NCI-H2196 treated with DMSO at 0.1 percent for 48 hours (cell line): ENCODE measurements at regions not wholly inside any gene's neighbourhood (a gene's known extent, or its start where the extent isn't known, plus 50 kb on each side); places are given as distances from the start of the nearest gene placed in this dataset.
"Not testable (repeated sequence)": the region's sequence is repeated elsewhere in the genome, so short reads cannot be mapped to it uniquely, and the experiment has no call there.

Experiments used
- DNase-seq: peaks from one replicate; lab custom pipeline; 2025; ENCODE audit not compliant: unreplicated experiment; lab: John Stamatoyannopoulos, UW

DNA sequence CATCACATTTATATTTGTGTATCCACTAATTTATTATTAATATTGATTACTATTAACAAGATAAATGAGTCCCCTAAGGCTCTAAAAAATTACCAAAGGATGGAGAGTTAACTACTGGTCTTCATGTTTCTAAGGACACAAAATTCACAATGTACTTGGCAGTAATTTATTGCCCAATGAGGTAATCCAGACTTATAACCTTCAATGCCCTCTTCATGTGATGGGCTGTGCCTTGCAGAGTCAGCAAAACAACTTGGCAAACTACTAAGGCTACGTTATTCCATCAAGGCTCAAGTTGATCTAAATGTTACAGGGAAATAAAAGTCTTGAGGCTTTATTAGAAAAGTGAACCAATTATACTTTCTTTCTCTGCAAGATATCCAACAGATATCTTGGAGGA is 804.9 kb upstream of the NXPH2 start:
- no peak for DNase-seq

GRCh38 chr2:139574371-139574770 is 794.2 kb upstream of the NXPH2 start:
- DNase-seq = no peak

GRCh38 chr2:139556789-139557188 is 776.6 kb upstream of the NXPH2 start:
- DNase-seq = no peak

GRCh38 chr2:139550873-139551272 is 770.7 kb upstream of the NXPH2 start:
- DNase-seq = no peak

- DNase-seq = no peak
Measured at GRCh38 chr2:139550341-139550740, 770.2 kb upstream of the NXPH2 start.

GRCh38 chr2:139544186-139544851 is 764.1 kb upstream of the NXPH2 start:
- no peak for DNase-seq

DNA sequence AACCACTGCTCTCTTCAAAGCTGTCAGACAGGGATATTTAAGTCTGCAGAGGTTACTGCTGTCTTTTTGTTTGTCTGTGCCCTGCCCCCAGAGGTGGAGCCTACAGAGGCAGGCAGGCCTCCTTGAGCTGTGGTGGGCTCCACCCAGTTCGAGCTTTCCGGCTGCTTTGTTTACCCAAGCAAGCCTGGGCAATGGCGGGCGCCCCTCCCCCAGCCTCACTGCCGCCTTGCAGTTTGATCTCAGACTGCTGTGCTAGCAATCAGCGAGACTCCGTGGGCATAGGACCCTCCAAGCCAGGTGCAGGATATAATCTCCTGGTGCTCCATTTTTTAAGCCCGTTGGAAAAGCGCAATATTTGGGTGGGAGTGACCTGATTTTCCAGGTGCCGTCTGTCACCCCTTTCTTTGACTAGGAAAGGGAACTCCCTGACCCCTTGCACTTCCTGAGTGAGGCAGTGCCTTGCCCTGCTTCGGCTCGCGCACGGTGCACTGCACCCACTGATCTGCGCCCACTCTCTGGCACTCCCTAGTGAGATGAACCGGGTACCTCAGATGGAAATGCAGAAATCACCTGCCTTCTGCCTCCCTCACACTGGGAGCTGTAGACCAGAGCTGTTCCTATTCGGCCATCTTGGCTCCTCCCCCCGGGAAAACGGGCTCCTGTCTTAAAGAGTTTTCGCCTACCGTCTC is 758.3 kb upstream of the NXPH2 start:
- not testable (repeated sequence) for DNase-seq

DNA sequence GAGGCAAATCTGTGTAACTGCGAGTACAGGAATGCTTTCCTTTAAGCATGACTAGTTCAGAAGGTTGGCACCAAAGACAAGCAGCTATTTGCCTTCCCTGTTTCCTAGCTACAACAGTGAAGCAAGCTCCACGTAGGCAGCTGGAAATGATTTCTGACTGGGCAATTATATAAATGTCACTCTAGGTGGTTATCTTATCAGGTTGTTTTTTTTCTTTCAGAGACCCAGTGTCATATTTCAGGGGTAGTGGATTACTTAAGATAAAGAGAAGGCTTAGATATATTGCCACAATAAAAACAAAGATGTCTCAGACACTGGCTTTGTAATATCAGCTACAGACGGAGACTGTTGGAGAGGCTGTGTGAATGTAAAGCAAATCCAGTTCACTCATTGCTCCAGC is 748.9 kb upstream of the NXPH2 start:
- no peak for DNase-seq

GRCh38 chr2:139526781-139527180 is 746.6 kb upstream of the NXPH2 start:
- no peak for DNase-seq

DNA sequence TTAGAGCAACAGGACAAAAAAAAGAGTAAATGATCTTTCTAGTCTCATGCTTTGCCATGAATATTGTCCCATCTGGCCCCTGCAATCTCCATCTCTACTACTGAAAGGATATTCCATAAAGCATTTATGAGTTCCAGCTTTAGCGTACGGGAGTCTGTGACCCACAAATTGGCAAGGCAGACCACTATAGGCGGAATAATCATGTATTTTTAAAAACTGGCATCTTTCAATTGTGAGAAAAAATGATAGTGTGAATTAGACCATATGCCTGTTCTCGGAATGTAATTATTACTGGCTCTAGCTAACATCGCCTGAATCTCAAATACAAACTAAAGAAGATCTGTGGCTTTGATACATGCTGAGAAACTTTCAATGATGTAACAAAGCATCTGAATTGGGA is 738.1 kb upstream of the NXPH2 start:
- no peak for DNase-seq

DNA sequence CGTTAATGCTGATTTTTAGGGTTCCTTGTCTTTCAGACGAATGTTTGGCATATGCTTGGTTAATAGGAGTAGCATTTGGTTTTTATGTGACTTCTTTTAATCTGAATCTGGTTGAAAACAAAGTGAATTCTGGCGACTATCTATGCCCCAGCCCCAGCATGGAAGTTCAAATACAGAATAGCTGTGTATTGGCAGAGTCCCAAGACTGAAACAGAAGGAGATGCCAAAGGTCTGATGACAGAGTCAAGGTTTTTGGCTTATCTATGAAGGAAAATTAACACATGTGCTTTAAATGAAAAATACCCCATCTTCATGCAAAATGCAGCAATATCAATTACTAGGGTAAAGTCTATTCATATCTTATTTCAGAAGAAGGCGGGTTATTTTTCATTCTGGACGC is 734.8 kb upstream of the NXPH2 start:
- no peak for DNase-seq

GRCh38 chr2:139495851-139496250 is 715.7 kb upstream of the NXPH2 start:
- DNase-seq = no peak

DNA sequence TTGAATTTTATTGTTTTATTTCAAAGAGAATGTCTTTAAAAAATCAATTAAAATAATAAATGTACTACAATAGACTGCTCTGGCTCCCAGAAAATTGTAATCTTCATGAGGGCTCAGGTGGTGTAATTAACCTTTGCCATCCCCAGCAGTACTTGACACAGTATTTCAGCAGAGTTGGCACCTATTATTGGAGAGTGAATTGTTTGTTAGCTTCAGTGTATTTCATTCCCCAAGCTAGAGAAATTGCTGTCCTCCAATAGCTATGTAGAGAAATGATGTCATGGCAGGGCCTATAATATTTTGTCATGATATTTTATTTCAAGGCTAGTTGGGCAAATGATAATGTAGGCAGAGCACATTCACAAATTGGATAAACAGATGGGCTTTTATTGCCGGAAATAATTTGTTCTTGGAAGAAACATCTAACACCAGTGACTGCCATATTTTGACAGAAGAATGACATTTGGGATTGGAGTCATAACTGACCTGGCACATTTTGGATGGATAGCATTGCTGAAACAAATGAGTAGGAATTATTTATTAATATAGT is 712.0 kb upstream of the NXPH2 start:
- DNase-seq = no peak

DNA sequence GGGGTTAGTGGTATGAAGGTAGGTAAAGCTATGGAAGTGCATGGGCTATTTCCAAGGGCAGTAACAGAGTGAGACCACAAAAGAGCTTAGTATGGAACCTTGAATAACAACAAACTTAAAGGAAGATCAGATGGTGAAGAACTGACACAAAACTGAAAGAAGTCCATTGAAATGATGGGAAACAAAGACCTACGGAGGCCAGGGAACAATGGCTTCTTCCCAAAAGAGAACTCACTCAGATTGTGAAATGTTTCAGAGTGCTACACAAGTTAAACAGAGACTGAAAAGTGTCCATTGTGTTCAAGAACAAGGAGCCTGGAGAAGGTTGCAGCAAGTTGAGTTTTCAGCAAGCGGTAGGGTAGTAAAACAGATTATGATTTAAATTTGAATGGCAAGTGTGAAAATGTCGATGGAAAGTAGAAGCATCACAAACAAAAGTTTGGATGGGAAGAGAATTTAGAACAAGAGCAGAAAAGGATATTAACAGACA is 700.0 kb upstream of the NXPH2 start:
- DNase-seq = no peak

DNA sequence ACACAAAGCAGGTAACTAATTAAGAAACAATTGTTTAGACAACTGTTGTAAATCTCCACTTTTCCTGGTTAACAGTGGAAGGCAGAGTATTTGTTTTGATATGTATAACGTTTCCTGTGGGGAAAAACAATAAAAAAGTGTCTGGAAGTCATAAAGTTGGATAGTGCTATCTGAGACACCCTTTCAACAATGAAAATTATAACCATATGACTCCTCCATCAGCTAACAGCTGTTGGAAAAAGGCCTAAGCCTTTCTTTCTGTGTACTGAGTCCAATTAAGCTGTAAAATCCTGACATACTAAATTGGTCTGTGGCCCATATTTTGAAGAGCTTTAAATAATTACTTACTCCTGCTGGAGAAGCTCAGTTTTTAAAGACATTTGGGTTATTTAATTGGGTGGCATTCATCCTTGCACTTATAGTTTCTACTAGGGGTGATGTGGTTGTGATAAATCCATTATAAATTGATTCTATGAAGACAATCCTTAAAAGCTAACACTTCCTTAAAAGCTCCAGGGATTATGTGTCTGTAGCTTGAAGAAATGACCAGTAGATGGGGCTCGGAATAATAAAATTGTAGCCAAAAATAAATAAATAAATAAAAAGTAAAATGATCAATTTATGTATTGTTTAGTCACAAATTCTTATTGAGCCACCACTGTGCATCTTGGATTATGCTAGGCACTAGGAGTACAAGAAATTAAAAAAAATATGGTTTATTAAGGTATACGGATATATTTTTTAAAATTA is 698.1 kb upstream of the NXPH2 start:
- no peak for DNase-seq

DNA sequence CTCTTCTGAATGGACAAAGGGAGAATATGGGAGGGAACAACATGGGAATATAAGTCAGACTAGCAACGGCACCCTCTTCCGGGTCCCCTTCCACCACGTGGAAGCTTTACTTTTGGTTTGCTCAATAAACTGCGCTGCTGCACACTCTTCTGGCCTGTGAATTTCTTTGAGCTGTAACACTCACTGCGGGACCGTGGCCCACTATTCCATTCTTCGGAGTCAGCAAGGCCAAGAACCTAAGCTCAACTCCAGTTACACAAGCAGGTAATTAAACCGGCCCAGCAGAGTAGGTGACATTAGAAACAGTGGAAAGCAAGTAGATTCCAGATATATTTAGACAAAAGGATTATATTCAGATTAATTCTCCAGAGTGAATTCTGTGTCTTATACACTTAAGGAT is 697.4 kb upstream of the NXPH2 start:
- DNase-seq = no peak

DNA sequence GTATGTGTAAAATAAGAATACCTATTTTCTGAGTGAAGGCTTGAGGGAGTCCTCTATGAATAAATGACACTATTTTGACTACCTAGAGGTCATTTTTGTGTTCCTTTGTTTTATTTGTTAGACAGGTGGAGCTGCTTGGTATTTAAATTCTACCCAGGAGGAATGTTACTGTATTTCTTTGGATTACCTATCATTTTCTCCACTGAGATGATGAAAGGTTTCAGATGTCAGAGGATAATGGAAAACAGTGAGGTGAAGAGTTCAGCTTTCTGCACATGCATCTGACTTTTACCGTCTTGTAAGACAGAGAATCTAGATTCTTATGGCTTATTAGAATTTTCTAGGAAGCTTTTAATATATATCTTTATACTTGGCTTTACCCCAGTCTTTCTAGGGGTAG is 689.8 kb upstream of the NXPH2 start:
- DNase-seq = no peak

DNA sequence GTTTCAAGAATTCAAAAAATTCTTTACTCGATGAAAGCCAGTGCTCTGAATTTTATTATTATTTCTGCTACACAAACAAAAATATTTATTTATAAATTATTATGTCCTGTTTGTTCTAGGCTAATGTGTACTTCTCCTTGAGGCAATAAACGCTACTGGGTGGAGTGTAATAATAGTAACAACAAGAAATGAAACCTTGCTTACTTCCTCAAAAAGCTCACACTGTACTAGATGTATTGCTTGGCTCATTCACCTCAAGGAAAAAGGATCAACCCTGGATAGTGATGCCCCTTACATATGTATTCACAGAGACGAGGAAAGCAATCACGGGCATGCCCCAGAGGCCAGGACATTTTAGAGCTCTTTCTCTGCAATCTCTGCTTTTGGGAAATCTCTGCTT is 685.6 kb upstream of the NXPH2 start:
- DNase-seq = no peak

- no peak for DNase-seq
Measured at GRCh38 chr2:139457873-139458272, 677.7 kb upstream of the NXPH2 start.

GRCh38 chr2:139454251-139454650 is 674.1 kb upstream of the NXPH2 start:
- DNase-seq = no peak

DNA sequence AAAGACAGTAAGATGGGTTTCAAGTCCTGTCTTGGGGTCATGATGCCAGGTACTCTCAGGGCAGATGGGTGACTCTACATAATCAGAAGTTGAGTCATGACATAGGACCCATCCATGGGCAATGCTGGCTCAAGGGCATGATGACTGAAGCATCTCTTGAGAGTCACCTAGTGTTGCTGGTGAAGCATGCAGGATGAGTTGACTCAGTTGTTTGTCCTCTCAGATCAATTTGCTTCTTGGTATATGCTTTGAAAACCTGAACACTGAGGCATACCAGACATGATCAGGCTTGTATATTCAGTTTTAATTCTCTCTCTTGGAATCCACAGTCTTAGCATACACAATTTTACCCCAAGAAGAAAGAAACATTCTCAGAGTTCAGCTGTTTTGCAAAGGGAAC is 658.9 kb upstream of the NXPH2 start:
- DNase-seq = no peak

DNA sequence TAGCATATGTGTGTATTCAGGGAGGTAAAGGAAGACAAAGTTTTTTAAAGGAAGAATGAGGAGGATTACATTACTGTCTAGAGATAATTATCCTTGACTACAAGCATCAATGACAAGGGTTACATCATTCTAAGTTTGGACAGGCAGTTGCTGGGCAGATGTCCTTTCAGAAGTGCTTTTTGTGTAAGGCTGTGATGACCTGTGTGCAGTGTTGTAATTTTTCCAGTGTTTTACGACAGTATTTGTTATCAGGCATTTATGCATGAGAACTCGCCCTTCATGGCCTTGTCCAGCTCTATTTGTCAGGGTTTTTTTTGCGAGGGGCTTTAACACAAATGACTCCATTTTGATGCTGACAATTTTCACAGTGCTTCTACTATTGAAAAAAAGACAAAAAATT is 658.3 kb upstream of the NXPH2 start:
- DNase-seq = no peak
